ENCODE measurements at regions not wholly inside any gene's neighbourhood (a gene's known extent, or its start where the extent isn't known, plus 50 kb on each side); places are given as distances from the start of the nearest gene placed in this dataset.

GRCh38 chr1:239717918-239718184, 331.5 kb downstream of the CHRM3 start:
- no peak for DNase-seq (ENCODE audit: low spot score)
- Mint-ChIP-seq H3K9me3 (no peaks in the 10 kb centered on the region), H3K4me1 (peaks cover 5% of the 10 kb centered on the region), H3K27me3 (ENCODE audit: insufficient read depth, low read depth, poor library complexity) (no peaks in the 10 kb centered on the region), H3K36me3 (ENCODE audit: low read depth) (no peaks in the 10 kb centered on the region), H3K27ac (no peak overlapping the region), H3K4me3 (no peak overlapping the region)
- H4K20me1 ChIP-seq (replicated peaks; ENCODE audit: insufficient read depth): no peaks in the 10 kb centered on the region
- peaks cover 3% of the 10 kb centered on the region; the same call in 1 of the 2 replicates for H3K4me1 ChIP-seq (ENCODE audit: insufficient read depth)
- H2AFZ ChIP-seq: no peak overlapping the region
- H3K9me2 ChIP-seq (ENCODE audit: insufficient read depth): 0 out of 2 replicates have a peak, but pooled peaks cover 5% of the 10 kb centered on the region
- H3K79me2 ChIP-seq (replicated peaks; ENCODE audit: insufficient read depth): no peaks in the 10 kb centered on the region
- no peak for ATAC-seq
- TF ChIP-seq JUNB (IDR thresholded peaks at IDR 0.05; ENCODE audit: unreplicated experiment) (no peak), ETS1 (IDR thresholded peaks at IDR 0.05) (no peak), STAT1 (IDR thresholded peaks at IDR 0.05; ENCODE audit: unreplicated experiment) (no peak), ZNF331 (CRISPR knock-in tag; IDR thresholded peaks at IDR 0.05; ENCODE audit: low read depth) (no peak), EZH2phosphoT487 (IDR thresholded peaks at IDR 0.05; ENCODE audit: unreplicated experiment) (no peak), CREB1 (CRISPR knock-in tag; IDR thresholded peaks at IDR 0.05; ENCODE audit: low read depth) (no peak), EZH2 (IDR thresholded peaks at IDR 0.05; ENCODE audit: low read depth, unreplicated experiment) (no peak)
- no peaks in the 10 kb centered on the region for H3K27me3 ChIP-seq (ENCODE audit: insufficient read depth)
- no peaks in the 10 kb centered on the region for H3K36me3 ChIP-seq (ENCODE audit: insufficient read depth)
- H3K27ac ChIP-seq (ENCODE audit: low read depth): no peak overlapping the region
- H3K4me2 ChIP-seq: no peak overlapping the region
- H3K4me3 ChIP-seq: no peak overlapping the region
- no peaks in the 10 kb centered on the region for H3F3A ChIP-seq (replicated peaks; ENCODE audit: low read depth)

- no peak overlapping the region for H3K4me3 ChIP-seq
- H3K27ac Mint-ChIP-seq: no peak overlapping the region; the same call in 1 of the 2 replicates
- no peaks in the 10 kb centered on the region for H3K9me3 Mint-ChIP-seq
- no peaks in the 10 kb centered on the region for H3K79me2 ChIP-seq (replicated peaks; ENCODE audit: insufficient read depth)
- TF ChIP-seq POLR2AphosphoS5 (IDR thresholded peaks at IDR 0.05; ENCODE audit: low read depth) (no peak), NANOG (IDR thresholded peaks at IDR 0.05; ENCODE audit: borderline replicate concordance) (no peak), ZNF331 (CRISPR knock-in tag; IDR thresholded peaks at IDR 0.05; ENCODE audit: low read depth) (no peak), CREB1 (CRISPR knock-in tag; IDR thresholded peaks at IDR 0.05; ENCODE audit: low read depth) (no peak), JUNB (IDR thresholded peaks at IDR 0.05; ENCODE audit: unreplicated experiment) (no peak), STAT1 (IDR thresholded peaks at IDR 0.05; ENCODE audit: unreplicated experiment) (no peak), ZNF462 (CRISPR knock-in tag; IDR thresholded peaks at IDR 0.05) (no peak)
- no peaks in the 10 kb centered on the region for H3K27me3 ChIP-seq (ENCODE audit: insufficient read depth)
- H3K4me2 ChIP-seq: no peak overlapping the region
- no peaks in the 10 kb centered on the region for H3K36me3 ChIP-seq (ENCODE audit: insufficient read depth)
- ATAC-seq (no peak), DNase-seq (ENCODE audit: low spot score) (no peak)
- no peak overlapping the region for H2AFZ ChIP-seq
- 0 out of 2 replicates have a peak, but pooled peaks cover 5% of the 10 kb centered on the region for H3K9me2 ChIP-seq (ENCODE audit: insufficient read depth)
- H3K4me1 ChIP-seq (ENCODE audit: insufficient read depth): no peaks in the 10 kb centered on the region
- H3K36me3 Mint-ChIP-seq (ENCODE audit: low read depth): no peaks in the 10 kb centered on the region
- no peaks in the 10 kb centered on the region for H3K4me1 Mint-ChIP-seq
- no peaks in the 10 kb centered on the region for H3F3A ChIP-seq (replicated peaks; ENCODE audit: low read depth)
- no peaks in the 10 kb centered on the region for H4K20me1 ChIP-seq (replicated peaks; ENCODE audit: insufficient read depth)
- H3K27me3 Mint-ChIP-seq (ENCODE audit: insufficient read depth, low read depth, poor library complexity): no peaks in the 10 kb centered on the region
- no peak overlapping the region for H3K4me3 Mint-ChIP-seq
- no peak overlapping the region for H3K27ac ChIP-seq (ENCODE audit: low read depth)
Measured at GRCh38 chr1:239718571-239718970, 332.2 kb downstream of the CHRM3 start.

Measured in GM23338 (cell line).